ENCODE measurements at regions not wholly inside any gene's neighbourhood (a gene's known extent, or its start where the extent isn't known, plus 50 kb on each side); places are given as distances from the start of the nearest gene placed in this dataset.

DNA sequence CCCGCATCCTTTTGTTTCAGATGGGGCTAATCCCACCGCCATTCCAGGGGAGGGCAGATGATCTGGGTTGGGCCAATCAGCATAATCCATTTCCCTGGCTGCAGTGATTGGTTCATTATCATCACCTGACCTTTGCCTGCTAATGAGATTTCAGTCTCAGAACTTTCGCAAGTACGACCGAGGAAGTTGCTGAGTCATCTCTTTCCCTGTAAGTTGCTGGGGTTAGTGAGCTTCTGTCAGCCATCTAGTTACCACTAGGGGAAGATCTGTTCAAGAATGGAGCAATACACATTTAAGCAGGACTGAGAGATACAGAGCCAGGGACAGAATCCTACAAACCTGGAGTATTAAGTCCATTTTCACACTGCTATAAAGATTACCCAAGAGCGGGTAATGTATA is 65.3 kb upstream of the NUDT7 start:
- no peak for DNase-seq (ENCODE audit: low read depth in 2 of 2, low spot score in 1 of 2)

GRCh38 chr16:77660311-77660710 is 62.0 kb upstream of the NUDT7 start:
- DNase-seq (ENCODE audit: low read depth in 2 of 2, low spot score in 1 of 2) = no peak

- no peak for DNase-seq (ENCODE audit: low read depth in 2 of 2, low spot score in 1 of 2)
These were observed 60.1 kb upstream of the NUDT7 start for GRCh38 chr16:77662246-77662645.

DNA sequence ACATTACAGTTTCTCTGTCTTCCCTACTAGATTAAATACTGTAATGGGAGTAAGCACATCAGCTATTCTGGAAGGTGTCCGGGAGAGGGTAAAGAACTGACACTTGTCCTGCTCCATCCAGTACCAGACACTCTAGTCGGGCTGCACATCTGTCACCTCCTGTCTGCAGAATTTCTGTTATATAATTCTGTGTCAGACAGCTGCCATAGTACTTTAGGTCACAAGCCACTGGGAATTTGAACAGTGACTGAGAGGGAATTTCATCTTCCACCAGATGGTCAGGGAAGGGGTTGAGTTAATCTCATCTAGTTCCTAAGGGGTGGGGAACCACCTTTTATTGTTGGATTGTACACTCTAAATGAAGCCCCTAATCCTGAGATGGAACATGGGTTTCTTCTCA is 58.6 kb upstream of the NUDT7 start:
- no peak for DNase-seq (ENCODE audit: low read depth in 2 of 2, low spot score in 1 of 2)

DNA sequence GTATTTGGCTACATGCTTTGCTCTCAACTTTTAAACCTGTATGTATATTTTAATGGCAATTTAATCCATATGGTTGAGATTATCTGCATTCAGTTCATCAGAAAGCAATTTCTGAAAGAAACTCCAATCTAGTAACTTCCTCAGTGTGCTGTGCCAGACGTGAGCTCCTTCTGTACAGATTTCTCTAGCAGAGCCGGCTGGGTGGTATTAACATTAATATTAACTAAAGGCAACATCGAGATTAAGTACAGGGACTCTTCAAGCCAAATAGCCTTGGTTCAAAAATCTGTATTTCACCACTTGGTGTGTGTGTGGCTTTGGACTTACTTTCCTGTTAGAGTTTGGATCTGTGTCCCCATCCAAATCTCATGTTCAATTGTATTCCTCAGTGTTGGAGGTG is 55.5 kb upstream of the NUDT7 start:
- no peak for DNase-seq (ENCODE audit: low read depth in 2 of 2, low spot score in 1 of 2)

GRCh38 chr16:77668201-77668600 is 54.1 kb upstream of the NUDT7 start:
- no peak for DNase-seq (ENCODE audit: low read depth in 2 of 2, low spot score in 1 of 2)

DNA sequence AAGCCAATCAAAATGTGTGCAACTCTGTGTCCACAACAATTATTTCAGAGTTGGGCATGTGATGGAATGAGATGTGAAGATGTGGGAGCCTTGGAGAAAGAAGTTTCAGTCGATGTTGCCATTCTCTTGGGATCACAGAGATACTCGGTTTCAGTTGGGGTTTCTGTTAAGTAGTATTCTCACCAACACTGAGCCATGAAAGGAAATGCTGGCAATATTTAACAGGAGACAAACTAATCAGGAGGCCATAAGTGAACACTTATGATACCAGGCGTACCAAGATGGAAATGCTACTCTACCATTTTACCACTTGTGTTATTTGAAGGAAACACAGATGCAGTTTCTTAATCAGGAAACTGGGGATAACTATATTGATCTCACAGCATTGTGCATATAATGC is 53.3 kb upstream of the NUDT7 start:
- DNase-seq (ENCODE audit: low read depth in 2 of 2, low spot score in 1 of 2) = no peak
